ENCODE measurements at regions not wholly inside any gene's neighbourhood (a gene's known extent, or its start where the extent isn't known, plus 50 kb on each side); places are given as distances from the start of the nearest gene placed in this dataset.
"Not testable (repeated sequence)": the region's sequence is repeated elsewhere in the genome, so short reads cannot be mapped to it uniquely, and the experiment has no call there.

DNA sequence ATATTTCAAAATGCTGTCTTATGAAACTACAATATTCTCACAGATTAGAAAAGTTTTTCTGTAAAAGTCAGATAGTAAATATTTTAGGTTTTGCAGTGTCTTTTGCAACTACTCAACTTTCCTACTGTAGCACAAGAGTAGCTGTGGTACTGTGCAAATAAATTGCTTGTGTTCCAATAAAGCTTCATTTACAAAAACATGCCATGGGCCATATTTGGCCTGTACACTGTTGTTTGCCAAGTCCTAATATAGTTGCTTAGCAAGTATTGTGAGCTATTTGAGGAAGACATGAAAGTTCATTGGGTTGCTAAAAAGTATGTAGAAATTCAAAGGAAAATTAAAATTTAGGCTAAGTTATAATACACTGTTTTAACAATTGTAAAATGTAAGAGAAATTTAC, 80.0 kb downstream of the TFPI2 start:
- FAIRE-seq (no peak), DNase-seq (ENCODE audit: insufficient read length, low spot score) (no peak)
- TF ChIP-seq TAF1 (IDR thresholded peaks at IDR 0.05; ENCODE audit: low read depth, low read length) (no peak), POLR2A (IDR thresholded peaks at IDR 0.05; ENCODE audit: low read depth, low read length) (no peak), POLR2AphosphoS5 (IDR thresholded peaks at IDR 0.05; ENCODE audit: low read depth, low read length) (no peak), POU2F2 (IDR thresholded peaks at IDR 0.05; ENCODE audit: low read depth, low read length) (no peak), SPI1 (IDR thresholded peaks at IDR 0.05; ENCODE audit: low read depth, low read length) (no peak), PAX5 (IDR thresholded peaks at IDR 0.05; ENCODE audit: insufficient read depth, low read length, severe bottlenecking) (no peak)

DNA sequence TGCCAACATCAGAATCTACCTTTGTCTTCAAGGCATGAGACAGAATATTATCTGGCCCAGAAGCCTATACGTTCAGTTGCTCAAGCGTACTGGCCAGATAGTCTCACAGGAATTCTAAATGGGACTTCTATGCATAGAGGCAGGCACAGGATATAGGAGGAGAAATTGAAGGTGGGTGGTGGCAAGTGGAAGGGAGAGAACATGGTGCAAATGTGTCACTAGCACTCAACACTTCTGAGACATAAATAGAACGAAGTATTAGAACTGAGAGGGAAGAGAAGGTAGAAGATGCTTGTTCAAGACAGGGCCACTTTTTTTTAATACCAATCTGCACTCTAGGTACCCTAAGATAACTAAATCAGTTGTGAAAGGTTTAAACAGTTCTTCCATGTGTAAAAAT, 85.8 kb downstream of the TFPI2 start:
- TF ChIP-seq POLR2AphosphoS5 (IDR thresholded peaks at IDR 0.05; ENCODE audit: low read depth, low read length) (no peak), SPI1 (IDR thresholded peaks at IDR 0.05; ENCODE audit: low read depth, low read length) (no peak), POLR2A (IDR thresholded peaks at IDR 0.05; ENCODE audit: low read depth, low read length) (no peak), PAX5 (IDR thresholded peaks at IDR 0.05; ENCODE audit: insufficient read depth, low read length, severe bottlenecking) (no peak), POU2F2 (IDR thresholded peaks at IDR 0.05; ENCODE audit: low read depth, low read length) (no peak), TAF1 (IDR thresholded peaks at IDR 0.05; ENCODE audit: low read depth, low read length) (no peak)
- FAIRE-seq (no peak), DNase-seq (ENCODE audit: insufficient read length, low spot score) (no peak)

DNA sequence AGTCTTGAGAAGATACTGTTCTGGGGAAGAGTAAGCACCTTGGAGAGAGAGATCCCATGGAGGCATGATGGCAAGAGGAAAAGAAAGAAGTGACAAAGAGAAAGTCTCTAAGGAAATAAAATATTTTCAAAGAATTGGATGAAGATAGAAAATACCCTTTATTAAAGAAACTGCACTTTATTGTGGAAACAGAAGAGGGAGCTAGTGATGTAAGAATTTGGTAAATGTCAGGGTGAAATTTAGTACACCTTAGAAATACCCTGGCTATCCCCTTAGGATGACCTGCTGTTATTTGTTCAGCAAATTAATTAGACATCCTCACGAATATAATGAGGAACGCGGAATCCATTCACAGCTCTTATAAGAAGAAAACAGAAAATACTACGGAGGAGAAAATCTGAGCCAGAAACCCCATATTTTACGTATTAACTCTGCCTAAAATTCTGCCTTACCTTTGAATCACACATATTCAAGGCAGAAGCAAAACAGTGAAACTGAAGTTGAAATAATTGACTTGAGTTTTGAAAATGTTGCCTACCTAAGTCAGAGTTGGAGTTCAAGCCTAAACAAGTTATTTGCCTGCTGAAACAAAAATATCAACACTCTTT, 90.7 kb downstream of the TFPI2 start:
- no peak for TF ChIP-seq PAX5 (IDR thresholded peaks at IDR 0.05; ENCODE audit: insufficient read depth, low read length, severe bottlenecking)
- no peak for TF ChIP-seq SPI1 (IDR thresholded peaks at IDR 0.05; ENCODE audit: low read depth, low read length)
- TF ChIP-seq POU2F2 (IDR thresholded peaks at IDR 0.05; ENCODE audit: low read depth, low read length): no peak
- no peak for TF ChIP-seq POLR2AphosphoS5 (IDR thresholded peaks at IDR 0.05; ENCODE audit: low read depth, low read length)
- no peak for TF ChIP-seq POLR2A (IDR thresholded peaks at IDR 0.05; ENCODE audit: low read depth, low read length)
- no peak for TF ChIP-seq TAF1 (IDR thresholded peaks at IDR 0.05; ENCODE audit: low read depth, low read length)
- no peak for FAIRE-seq
- no peak for DNase-seq (ENCODE audit: insufficient read length, low spot score)

DNA sequence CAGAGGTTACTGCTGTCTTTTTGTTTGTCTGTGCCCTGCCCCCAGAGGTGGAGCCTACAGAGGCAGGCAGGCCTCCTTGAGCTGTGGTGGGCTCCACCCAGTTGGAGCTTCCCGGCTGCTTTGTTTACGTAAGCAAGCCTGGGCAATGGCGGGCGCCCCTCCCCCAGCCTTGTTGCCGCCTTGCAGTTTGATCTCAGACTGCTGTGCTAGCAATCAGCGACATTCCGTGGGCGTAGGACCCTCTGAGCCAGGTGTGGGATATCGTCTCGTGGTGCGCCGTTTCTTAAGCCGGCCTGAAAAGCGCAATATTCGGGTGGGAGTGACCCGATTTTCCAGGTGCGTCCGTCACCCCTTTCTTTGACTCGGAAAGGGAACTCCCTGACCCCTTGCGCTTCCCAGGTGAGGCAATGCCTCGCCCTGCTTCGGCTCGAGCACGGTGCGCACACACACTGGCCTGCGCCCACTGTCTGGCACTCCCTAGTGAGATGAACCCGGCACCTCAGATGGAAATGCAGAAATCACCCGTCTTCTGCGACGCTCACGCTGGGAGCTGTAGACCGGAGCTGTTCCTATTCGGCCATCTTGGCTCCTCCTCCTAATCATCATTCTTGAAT, 97.4 kb downstream of the TFPI2 start:
- not testable (repeated sequence) for FAIRE-seq; DNase-seq (ENCODE audit: insufficient read length, low spot score)

DNA sequence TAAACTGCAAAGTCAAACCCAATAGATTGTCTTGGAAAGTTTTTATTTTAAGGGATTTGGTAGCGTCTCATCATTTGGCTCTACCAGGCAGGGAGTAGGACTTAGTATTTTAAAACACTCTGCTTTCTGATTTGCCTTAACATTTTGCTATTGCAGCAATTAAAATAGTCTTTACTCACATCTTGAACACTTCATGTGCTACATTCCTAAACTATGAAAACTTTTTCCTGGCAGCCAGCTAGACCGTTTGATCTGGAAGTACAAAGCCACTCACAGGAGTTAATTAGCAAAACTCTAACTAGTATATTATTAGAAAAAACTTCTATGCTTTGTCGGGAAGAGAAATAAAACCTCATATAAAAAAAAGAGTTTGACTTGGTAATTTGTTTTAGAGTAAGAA, 111.4 kb downstream of the TFPI2 start:
- TF ChIP-seq PAX5 (IDR thresholded peaks at IDR 0.05; ENCODE audit: insufficient read depth, low read length, severe bottlenecking): no peak
- no peak for TF ChIP-seq POLR2AphosphoS5 (IDR thresholded peaks at IDR 0.05; ENCODE audit: low read depth, low read length)
- TF ChIP-seq TAF1 (IDR thresholded peaks at IDR 0.05; ENCODE audit: low read depth, low read length): no peak
- no peak for TF ChIP-seq POU2F2 (IDR thresholded peaks at IDR 0.05; ENCODE audit: low read depth, low read length)
- no peak for TF ChIP-seq SPI1 (IDR thresholded peaks at IDR 0.05; ENCODE audit: low read depth, low read length)
- no peak for TF ChIP-seq POLR2A (IDR thresholded peaks at IDR 0.05; ENCODE audit: low read depth, low read length)
- DNase-seq (ENCODE audit: insufficient read length, low spot score) (no peak), FAIRE-seq (no peak)

DNA sequence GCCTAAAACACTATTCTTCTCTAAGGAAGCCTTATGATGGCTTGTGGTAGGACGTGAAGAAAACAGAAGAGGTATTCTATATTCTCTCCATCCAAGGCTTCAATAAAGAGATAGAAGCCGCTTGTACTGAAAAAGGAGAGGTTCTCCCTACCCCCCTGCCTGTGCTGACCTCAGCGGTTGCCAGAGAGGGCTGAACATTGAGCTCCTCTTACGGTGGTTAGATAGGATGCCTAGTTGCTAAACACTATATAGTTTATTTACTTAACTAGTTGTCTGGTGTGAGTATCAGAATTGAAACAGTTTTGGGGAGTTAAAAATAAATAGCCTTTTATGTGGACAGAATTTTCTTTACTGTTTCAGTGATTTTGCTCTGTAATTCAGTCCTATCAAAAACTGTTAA, 112.2 kb downstream of the TFPI2 start:
- no peak for DNase-seq (ENCODE audit: insufficient read length, low spot score)
- no peak for TF ChIP-seq SPI1 (IDR thresholded peaks at IDR 0.05; ENCODE audit: low read depth, low read length)
- TF ChIP-seq TAF1 (IDR thresholded peaks at IDR 0.05; ENCODE audit: low read depth, low read length): no peak
- no peak for TF ChIP-seq POLR2AphosphoS5 (IDR thresholded peaks at IDR 0.05; ENCODE audit: low read depth, low read length)
- TF ChIP-seq POLR2A (IDR thresholded peaks at IDR 0.05; ENCODE audit: low read depth, low read length): no peak
- TF ChIP-seq PAX5 (IDR thresholded peaks at IDR 0.05; ENCODE audit: insufficient read depth, low read length, severe bottlenecking): no peak
- no peak for TF ChIP-seq POU2F2 (IDR thresholded peaks at IDR 0.05; ENCODE audit: low read depth, low read length)
- FAIRE-seq: no peak

DNA sequence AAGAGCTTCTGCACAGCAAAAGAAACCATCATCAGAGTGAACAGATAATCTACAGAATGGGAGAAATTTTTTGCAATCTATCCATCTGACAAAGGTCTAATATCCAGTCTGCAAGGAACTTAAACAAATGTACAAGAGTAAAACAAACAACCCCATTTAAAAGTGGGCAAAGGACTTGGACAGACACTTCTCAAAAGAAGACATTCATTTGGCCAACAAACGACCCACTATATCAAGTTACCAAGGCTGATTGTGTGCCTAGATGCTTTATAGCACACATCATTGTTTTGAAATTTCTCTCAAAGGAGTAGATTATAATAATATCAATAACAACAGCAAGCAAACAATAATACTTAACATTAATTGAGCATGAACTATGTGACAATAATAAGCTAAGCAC, 117.1 kb downstream of the TFPI2 start:
- TF ChIP-seq TAF1 (IDR thresholded peaks at IDR 0.05; ENCODE audit: low read depth, low read length) (no peak), POU2F2 (IDR thresholded peaks at IDR 0.05; ENCODE audit: low read depth, low read length) (no peak), SPI1 (IDR thresholded peaks at IDR 0.05; ENCODE audit: low read depth, low read length) (no peak), POLR2AphosphoS5 (IDR thresholded peaks at IDR 0.05; ENCODE audit: low read depth, low read length) (no peak), PAX5 (IDR thresholded peaks at IDR 0.05; ENCODE audit: insufficient read depth, low read length, severe bottlenecking) (no peak), POLR2A (IDR thresholded peaks at IDR 0.05; ENCODE audit: low read depth, low read length) (no peak)
- FAIRE-seq (no peak), DNase-seq (ENCODE audit: insufficient read length, low spot score) (no peak)

DNA sequence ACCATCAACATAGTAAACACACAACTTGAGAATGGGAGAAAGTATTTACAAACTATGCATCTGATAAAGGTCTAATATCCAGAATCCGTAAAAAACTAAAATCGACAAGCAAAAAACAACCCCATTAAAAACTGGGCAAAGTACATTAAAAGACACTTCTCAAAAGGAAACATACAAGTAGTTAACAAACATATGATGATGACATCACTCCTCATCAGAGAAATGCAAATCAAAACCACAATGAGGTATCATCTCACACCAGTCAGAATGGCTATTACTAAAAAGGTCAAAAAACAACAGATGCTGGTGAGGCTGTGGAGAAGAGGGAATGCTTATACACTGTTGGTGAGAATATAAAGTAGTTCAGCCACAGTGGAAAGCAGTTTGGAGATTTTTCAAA, 125.1 kb downstream of the TFPI2 start:
- TF ChIP-seq POU2F2 (IDR thresholded peaks at IDR 0.05; ENCODE audit: low read depth, low read length) (no peak), POLR2A (IDR thresholded peaks at IDR 0.05; ENCODE audit: low read depth, low read length) (no peak), POLR2AphosphoS5 (IDR thresholded peaks at IDR 0.05; ENCODE audit: low read depth, low read length) (no peak), PAX5 (IDR thresholded peaks at IDR 0.05; ENCODE audit: insufficient read depth, low read length, severe bottlenecking) (no peak), SPI1 (IDR thresholded peaks at IDR 0.05; ENCODE audit: low read depth, low read length) (no peak)
- FAIRE-seq (no peak), DNase-seq (ENCODE audit: insufficient read length, low spot score) (no peak)

DNA sequence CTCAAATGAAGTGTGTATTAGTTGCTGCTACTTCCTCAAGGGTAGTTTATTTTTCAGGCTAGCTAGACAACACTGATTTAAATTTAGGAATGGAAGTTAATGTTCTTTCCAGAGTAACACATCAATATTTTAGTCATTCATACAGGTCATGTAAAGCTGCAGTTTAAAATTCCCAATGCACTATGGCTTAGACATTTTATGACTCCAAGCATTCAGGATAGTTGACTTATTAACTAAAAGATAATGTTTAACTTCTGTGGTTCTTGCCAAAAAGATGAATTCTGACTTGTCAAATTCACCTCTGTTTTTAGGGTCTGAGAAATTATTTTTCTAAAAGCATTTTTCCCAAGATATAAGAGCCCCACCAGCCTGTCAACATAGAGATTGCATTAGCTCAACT, 131.9 kb downstream of the TFPI2 start:
- no peak for DNase-seq (ENCODE audit: insufficient read length, low spot score)
- FAIRE-seq: no peak
- no peak for TF ChIP-seq PAX5 (IDR thresholded peaks at IDR 0.05; ENCODE audit: insufficient read depth, low read length, severe bottlenecking)
- no peak for TF ChIP-seq POLR2A (IDR thresholded peaks at IDR 0.05; ENCODE audit: low read depth, low read length)

DNA sequence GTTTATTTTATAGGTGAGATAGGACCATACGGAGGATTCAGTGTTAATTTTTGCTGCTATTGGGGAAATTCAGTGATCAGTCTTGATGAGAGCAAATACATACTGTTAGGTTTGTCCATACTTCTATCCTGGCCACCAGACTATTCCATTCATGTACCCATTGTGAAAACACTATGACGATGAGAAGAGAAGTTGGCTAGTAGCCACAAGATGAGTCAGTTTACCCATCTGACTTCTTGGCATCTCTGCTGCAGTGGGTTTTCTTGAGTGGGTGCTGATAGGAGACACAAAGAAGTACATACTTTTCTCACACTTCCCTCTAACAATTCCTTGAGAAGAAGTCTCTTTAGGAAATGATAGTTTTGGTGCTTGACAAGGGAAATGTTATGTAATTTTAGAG, 133.1 kb downstream of the TFPI2 start:
- no peak for TF ChIP-seq POLR2AphosphoS5 (IDR thresholded peaks at IDR 0.05; ENCODE audit: low read depth, low read length)
- TF ChIP-seq SPI1 (IDR thresholded peaks at IDR 0.05; ENCODE audit: low read depth, low read length): no peak
- no peak for FAIRE-seq
- DNase-seq (ENCODE audit: insufficient read length, low spot score): no peak

Data from GM12891 (cell line).